ENCODE measurements at regions not wholly inside any gene's neighbourhood (a gene's known extent, or its start where the extent isn't known, plus 50 kb on each side); places are given as distances from the start of the nearest gene placed in this dataset.
A peak's percentile ranks its signal among the peaks of the same experiment; 100 is the strongest.
"Not testable (repeated sequence)": the region's sequence is repeated elsewhere in the genome, so short reads cannot be mapped to it uniquely, and the experiment has no call there.

DNA sequence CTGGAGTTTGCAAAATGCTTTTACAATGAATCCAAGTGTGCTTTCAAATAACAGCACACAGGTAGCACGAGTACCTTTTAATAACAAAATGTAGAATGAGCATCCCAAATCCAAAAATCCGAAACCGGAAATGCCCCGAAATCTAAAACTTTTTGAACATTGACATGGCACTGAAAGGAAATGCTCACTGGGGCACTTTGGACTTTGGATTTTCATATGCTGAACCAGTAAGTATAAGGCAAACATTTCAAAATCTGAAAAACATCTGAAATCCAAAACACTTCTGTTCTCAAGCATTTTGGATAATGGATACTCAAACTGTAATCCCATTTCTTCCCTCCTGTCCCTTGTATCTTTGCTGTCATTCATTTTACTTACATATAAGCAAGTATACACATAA, 50.1 kb downstream of the GCNT4 start:
- no peak for DNase-seq (ENCODE audit: low spot score)

DNA sequence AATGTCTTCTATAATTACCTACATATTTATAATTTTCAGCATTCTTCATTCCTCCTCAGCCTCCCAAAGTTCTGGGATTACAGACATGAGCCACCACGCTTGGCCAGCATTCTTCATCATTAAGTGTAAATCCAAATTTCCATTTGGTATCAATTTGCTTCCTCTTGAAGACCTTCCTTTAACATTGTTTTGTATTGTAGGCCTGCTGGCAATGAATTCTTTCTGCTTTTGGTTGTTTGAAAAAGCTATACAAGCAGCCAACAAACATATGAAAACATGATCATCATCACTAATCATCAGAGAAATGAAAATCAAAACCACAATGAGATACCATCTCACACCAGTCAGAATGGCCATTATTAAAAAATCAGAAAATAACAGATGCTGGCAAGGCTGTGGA, 56.4 kb downstream of the GCNT4 start:
- DNase-seq (ENCODE audit: low spot score): no peak

DNA sequence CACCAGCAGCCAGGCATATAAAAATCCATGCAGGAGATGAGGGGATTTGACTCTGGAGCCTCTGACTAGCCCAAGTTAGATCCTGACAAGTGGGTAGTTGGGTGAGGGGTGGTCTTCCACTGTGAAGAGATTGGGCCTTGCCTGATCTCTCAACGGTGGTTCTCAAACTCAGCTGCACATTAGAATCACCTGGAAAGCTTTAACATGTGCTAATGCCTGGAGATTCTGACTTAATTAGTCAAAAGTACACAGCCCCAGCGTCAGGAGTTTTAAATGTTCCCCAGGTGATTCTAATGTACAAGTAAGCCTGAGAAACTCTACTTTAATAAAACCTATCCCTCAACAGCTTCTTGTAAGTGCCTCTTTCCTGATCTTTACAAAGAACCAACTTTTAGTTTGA, 57.5 kb downstream of the GCNT4 start:
- no peak for DNase-seq (ENCODE audit: low spot score)

DNA sequence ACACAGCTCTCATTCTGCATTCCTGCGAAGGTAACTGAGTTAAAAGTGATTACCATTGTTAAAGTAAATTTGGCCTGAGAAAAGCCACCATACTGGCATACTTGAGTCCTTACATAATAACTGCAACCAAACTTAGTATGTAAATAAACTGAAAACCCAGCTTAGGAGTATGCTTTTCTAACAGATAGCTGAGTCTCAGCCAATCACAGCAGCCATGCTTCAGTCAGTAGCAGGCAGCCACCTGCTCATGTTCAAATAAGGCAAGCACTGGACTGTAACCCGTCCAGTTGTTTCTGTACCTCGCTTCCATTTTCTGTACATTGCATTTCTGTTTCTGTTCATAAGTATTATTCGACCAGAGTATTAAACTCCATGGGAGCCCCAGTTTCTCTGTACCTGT, 58.6 kb downstream of the GCNT4 start:
- DNase-seq (ENCODE audit: low spot score): peak; percentile 18

DNA sequence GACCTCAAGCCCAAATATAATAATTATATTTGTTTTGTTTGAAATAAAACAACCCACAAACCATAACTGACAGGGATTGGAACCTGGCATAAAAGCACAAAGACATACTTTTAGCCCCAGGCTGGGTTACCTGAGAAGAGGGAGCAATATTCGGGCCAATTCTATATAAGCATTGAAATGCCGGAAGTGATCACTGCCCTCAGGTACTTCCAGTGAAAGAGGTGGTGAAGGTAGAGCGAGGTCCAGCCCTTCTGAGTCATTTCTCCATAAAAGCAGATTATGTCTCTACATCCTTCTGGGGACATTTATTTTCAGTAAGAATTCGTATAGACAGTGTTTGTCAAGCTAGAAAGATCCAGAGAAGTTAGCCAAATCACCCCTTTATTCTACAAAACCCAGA, 59.6 kb downstream of the GCNT4 start:
- DNase-seq (ENCODE audit: low spot score): no peak

DNA sequence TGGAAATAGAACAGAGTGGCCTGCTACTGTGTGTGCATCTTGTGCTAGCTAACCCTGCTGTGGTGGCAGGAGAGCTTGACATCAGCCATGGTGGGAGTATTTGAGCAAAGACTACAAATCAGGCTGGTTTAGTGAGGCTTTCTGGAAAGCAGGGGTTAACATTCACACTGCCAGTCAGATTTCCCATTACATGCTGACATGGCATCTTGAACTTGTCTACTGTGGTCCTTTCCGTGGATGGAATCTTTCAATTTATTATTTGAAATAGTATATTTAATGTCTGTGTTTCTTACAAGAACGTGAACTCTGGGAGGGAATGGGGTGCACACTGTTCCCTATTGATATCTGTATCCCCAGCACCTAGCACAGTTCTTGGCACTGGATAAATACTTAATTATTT, 60.8 kb downstream of the GCNT4 start:
- DNase-seq (ENCODE audit: low spot score): no peak

DNA sequence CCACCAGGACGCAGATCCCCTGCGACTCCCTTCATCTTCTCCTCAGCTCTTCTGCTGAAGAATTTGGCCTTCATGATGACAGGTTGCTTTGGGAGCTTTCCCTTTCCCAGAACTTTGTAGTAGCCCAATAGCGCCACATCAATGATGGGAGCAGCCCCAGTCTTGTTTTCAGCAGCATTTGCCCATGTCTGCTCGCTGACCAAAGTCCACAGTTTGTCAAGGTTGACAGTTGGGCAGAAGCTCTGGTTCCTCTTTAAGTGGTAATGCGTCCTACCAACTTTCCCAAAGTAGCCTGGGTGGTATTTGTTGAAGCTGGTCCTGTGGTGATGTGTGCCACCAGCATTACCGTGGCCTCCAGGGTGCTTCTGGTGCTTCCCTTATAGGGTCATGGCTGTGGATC, 62.2 kb downstream of the GCNT4 start:
- no peak for DNase-seq (ENCODE audit: low spot score)

DNA sequence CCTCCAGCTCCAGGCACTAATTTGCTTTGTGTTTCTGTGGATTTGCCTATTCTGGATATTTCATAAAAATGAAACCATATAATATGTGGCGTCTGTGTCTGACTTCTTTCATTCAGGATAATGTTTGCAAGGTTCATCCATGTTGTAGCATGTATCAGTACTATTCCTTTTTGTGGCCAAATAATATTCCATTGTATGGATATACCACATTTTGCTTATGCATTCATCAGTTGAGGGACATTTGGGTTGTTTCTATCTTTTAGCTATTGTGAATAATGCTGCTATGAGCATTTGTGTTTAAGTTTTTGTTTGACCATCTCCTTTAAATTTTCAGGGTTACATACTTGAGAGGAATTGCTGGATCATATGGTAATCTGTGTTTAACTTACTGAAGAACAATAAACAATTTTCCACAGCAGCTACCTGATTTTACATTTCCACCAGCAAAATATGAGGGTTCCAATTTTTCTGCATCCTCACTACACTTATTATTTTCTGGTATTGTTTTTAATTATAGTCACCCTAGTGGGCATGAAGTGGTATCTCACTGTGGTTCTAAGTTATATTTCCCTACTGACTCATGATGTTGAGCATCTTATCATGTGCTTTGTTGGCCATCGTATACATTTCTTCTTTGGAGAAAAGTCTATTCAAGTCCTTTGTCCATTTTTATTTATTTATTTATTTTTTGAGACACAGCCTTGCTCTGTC, 63.9 kb downstream of the GCNT4 start:
- DNase-seq (ENCODE audit: low spot score): no peak

DNA sequence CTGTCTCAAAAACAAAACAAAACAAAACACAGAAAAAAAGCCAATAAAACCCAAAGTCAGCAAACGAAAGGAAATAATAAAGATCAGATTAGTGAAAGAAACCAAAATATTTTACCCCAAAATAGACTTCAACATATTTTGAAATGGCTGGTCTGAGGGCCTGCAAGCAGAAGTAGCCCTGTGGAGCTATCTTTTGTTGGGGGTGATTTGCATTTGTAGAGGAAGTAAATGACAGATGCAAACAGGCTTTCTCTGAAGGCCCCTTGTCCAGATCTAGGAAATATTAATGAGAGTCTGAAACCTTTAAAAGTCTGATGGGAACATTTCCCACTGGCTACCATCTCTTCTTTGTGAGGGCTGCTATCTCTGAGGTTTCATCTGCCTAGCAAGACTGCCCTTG, 74.0 kb downstream of the GCNT4 start:
- peak; percentile 21 for DNase-seq (ENCODE audit: low spot score)

DNA sequence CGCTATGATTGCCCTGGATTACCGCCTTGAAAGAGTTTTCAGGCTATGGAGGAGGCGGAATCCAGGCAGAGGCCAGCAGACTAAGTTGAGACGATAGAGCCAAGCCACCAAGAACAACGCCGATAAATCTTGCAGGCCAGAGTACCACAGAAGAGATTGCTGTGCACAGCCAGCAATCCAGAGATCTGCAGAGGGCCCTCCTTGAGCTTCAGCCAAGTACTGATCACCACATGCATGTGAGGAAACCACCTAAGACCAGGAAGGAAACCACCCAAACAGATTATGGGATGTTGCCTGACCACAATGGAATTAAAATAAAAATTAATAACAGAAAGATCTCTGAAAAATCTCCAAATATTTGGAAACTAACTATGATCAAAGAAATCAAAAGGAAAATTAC, 74.9 kb downstream of the GCNT4 start:
- DNase-seq (ENCODE audit: low spot score): no peak

DNA sequence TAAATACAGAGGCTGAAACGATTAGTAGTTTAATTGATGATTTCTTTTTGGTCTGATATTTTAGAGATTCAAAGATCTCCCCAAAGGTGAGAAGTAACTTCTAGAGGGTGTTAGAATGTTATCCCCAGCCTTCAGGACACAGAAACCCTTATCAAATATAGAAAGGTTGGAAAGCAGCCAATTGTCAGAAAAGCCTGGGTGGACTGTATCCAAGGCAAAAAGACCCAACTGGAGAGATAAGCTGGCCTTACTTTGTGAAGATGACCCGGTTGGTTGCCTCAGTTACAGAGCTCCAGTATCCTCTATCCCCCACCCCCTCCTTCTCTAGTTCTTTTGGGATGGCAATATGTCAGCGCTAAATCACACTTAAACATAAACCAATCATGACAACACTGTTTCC, 75.7 kb downstream of the GCNT4 start:
- no peak for DNase-seq (ENCODE audit: low spot score)

DNA sequence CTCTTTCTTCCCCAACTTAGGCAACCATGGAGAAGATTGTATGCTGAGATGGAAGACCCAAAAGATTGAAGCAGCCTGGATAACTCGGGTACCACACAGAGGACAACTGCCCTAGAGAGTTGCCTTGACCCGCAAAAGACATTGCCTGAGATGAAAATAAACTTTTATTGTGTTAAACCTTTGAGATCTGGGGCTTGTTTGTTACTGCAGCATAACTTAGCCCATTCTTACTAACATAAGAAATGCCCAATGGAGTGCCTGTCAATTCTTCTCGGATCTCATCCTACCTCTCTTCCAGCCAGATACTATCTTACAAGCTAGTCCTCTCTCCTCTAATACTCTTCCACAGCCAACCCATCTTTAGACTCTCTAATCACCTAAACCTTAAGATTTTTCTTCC, 76.8 kb downstream of the GCNT4 start:
- DNase-seq (ENCODE audit: low spot score): no peak

DNA sequence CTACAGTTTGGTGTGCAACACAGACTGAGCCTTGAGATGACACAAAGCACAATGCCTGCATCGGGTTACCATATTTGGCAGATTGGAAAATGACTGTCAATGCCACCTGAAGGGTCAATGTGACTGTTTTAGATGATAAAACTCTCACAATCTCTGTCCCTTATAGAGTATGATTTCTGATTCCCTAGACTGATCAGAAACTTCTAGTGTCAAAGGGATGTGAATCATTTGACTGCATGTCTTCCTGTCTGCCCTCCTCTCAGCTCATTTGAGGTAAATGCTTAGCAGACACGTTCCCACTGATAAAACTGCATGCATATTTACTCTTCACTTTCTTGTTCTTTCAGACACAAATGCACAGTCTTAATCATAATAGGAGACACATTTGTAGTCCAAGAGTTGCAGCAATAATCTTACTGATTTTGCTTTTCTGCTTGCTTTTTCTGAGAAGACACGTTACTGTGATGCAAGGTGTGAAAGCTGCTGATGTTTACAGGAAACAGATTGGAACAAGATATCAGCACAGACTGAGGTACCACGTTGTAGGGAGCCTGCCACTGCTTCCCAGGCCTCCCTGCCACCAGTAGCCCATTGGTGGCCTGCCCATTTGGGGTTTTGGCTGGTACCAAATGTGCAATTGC, 77.8 kb downstream of the GCNT4 start:
- DNase-seq (ENCODE audit: low spot score): no peak

DNA sequence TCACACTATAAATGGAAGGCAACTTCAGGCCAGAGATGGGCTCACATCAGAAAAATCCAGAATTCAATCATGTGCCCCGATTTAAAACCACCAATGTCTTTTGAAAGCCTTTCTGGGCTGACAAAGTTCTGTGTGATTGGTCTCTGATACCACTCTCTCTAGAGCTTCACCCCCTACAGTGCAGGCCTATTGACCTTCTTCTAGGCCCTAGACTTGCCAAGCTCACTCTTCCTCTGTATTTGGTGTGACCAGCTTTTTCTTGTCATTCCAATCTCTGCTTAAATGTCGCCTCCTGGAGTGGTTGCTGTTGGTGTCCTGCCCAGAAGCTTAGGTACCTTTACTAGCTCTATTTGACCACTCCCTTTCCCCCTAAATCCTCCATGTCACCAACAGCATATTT, 78.7 kb downstream of the GCNT4 start:
- DNase-seq (ENCODE audit: low spot score): no peak

DNA sequence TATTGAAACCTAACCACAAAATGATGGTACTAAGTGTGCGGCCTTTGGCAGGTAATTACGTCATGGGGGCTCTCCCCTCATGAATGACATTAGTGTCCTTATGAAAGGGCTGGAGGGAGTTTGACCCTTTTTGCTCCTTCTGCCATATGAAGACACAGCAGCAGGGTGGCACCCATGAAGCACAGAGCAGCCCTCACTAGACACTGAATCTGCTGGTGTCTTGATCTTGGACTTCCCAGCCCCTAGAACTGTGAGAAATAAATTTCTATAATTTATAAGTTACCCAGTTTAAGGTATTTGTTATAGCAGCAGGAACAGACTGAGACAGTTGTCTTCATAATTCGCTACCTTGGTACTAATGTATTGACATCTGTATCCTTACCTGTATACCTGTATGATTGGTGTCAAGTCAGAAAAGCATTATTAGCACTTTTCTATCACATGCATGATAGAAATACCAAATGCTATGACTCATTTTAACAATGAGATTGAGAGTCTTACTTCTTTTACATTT, 80.4 kb downstream of the GCNT4 start:
- no peak for DNase-seq (ENCODE audit: low spot score)

DNA sequence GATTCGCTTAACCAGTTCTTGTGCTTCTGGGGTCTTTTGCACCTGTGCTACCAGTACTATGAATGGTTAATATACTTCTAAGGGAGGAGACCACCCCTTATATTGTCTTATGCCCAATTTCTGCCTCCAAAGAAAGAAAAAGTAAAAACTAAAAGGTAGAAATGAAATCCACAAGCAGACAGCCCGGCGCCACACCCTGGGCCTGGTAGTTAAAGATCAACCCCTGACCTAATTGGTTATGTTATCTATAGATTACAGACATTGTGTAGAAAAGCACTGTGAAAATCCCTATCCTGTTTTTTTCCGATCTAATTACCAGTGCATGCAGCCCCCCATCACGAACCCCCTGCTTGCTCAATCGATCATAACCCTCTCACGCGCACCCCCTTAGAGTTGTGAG, 81.5 kb downstream of the GCNT4 start:
- DNase-seq (ENCODE audit: low spot score): not testable (repeated sequence)

DNA sequence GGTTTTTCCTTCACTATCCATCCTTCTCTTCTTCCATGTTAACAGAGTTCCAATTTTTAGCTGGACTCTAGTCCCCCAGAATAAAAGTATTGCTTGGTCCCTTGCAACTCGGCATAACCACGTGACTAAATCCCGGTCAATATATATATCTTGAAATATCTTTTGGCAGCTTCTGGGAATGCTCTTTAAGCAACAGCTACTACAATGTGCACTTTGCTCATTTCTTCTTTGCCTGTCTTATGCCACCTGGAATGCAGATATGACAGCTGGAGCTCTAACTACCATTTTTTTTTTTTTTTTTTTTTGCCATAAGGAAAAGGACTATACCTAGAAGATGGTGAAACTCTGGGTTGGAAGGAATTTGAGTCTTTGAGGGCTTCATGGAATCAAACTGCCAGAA, 82.6 kb downstream of the GCNT4 start:
- no peak for DNase-seq (ENCODE audit: low spot score)

DNA sequence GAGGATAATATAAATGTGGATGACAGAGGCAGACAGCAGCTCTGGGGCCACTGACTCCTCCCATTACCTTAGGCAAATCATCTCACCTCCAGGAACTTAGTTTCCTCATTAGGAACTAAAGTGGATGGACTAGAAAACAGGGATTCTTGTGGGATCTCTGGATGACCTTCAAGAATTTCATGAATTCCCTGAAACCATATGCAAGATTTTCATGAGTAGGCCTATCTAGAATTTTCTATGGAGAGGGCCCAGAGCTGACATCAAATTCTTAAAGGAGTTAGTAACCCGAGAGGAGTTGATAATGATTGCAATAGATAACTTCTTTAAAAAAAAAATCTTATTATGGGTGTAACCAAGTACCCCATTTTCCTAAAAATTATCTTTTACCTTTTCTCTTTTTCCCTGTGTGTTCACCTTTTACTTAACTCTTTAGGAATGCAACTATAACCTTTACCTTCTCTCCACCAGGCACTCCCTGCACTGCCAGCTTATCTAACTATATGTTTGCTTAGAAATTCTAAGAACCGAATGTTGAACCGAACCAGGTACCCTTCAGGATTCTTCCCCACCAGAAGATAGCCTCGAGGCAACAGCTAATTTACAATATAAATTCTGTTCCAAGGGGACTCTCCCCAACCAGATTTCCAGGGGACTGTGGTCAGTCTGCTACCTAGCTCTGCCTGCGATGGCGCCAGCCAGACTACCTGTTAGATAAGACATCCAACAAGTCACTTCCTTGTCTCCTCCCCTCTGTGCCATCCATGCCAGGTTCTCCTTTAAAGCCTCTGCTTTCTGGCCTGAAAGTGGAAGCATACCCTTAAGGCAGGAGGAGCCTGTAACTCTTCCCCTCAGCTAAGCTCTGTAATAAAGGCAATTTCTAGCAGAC, 86.0 kb downstream of the GCNT4 start:
- DNase-seq (ENCODE audit: low spot score): no peak

DNA sequence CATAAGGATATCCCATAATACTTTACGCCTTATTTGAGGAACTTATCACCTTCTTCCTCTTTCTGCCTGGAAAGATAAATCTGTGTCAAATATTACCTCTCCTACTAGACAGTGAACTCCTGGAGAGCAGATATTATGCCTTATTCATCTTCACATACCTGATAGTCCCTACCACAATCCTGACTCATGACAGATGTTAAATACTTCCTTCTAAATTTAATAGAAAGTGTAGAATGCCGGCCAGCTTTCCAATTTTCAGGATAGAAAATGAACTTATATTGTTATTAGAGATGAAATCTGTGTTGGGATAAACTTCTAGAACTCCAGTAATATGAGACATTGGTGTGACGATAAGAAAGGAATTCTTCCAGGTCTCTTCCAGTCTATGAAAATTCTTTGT, 89.0 kb downstream of the GCNT4 start:
- DNase-seq (ENCODE audit: low spot score): no peak

DNA sequence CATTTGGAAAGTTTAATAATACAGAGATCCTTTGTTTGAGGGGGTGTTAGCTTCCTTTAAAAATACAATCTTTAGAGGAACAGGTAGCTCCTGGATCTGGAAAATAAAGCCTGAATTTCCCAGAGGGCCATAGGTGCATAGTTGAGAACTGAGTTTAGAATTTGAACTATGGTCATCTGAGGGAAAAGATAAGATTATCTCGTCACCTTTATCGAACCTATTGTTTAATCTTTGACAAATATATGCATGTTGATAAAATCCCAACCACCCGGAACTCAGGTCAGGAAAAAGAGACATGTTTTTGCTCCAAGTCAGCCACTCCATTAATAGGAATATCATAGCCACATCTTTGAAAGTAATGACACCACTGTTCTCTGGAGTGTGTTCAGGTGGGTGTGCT, 91.7 kb upstream of the FAM169A start:
- no peak for DNase-seq (ENCODE audit: low spot score)

DNA sequence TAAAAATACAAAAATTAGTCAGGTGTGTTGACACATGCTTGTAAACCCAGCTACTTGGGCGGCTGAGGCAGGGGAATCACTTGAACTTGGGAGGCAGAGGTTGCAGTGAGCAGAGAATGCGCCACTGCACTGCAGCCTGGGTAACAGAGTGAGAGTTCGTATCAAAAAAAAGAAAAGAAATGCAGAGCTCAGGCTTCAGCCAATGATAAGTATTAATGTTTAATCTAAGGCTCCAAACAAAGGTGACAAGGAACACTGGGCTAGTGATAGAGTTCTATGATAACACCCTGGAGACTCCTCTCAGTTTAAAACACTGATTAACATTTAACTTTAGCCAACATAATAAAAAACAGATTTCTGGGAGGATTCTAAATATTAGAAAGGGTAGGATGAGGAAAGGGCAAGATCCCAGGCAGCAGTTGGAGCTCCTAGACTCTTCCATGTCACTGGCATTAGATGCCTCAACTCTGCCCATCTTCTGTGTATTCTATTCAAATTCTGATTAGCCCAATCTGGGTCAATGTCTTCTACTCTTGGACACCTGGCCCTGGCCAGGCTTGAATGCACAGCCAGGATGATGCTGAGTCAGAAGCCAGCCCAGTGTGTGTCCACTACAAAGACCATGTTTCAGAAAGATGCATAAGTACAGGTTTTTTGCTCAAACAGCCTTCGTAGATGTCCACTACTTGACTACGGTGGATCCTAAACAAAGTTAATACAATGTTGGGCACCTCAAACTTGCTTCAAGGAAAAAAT, 91.0 kb upstream of the FAM169A start:
- no peak for DNase-seq (ENCODE audit: low spot score)

DNA sequence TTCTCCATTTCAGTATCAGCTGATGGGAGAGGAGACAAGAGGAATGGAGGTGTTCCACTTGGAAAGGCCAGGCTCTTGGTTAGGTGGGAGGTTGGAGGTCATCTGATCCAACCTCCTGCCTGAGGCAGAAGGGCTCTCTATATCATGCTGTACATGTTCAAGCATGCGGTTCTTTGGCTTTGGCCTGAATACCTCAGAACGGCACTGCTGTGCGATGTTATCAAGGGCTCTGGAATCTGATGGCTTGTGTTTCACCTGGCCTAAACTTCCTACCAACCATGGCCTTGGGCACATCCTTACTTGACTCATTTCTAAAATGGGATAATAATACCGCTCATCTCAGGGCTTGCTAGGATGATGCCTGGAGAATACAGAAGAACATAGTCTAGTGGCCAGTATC, 90.1 kb upstream of the FAM169A start:
- no peak for DNase-seq (ENCODE audit: low spot score)

All from NAMALWA (cell line).